HEK293 (cell line): ENCODE measurements at regions not wholly inside any gene's neighbourhood (a gene's known extent, or its start where the extent isn't known, plus 50 kb on each side); places are given as distances from the start of the nearest gene placed in this dataset.

Experiments used
- CTCF ChIA-PET: fragments of 350-600 bp; formaldehyde crosslinking; extraction: SDS; loops from one replicate; lab custom pipeline; 2021; ENCODE audit warnings: antibody characterized with exemption; lab: Yijun Ruan, JAX
- POLR2A ChIA-PET: fragments of 300-600 bp; formaldehyde crosslinking; extraction: SDS; loops from one replicate; lab custom pipeline; 2020; ENCODE audit warnings: antibody characterized with exemption, inconsistent platforms; lab: Yijun Ruan, JAX
- H3K27ac ChIP-seq: fragments of 200-500 bp; sonication (Bioruptor generic); 2 replicates; pipeline ENCODE4 v1.5.1; 2014; ENCODE audit warnings: low read depth, low read length, control low read depth, inconsistent platforms; ENCODE audit errors: extremely low read depth
- H3K36me3 ChIP-seq, 2 experiments: fragments of 200-500 bp in 1 of 2; sonication (Bioruptor generic) in 1 of 2; 1 replicate in 1 of 2; 2 replicates in 1 of 2; pipeline ENCODE4 v1.5.1; 2014 to 2017; ENCODE audit warnings: inconsistent platforms in 2 of 2, low read length in 2 of 2; ENCODE audit not compliant: control insufficient read depth in 2 of 2, insufficient read depth in 1 of 2
- H3K4me1 ChIP-seq: fragments of 200-500 bp; sonication (Bioruptor generic); 2 replicates; pipeline ENCODE4 v1.5.1; 2014; ENCODE audit warnings: mild to moderate bottlenecking, low read length, inconsistent platforms; ENCODE audit not compliant: control insufficient read depth, insufficient read depth
- H3K4me3 ChIP-seq: 2 replicates; pipeline ENCODE4 v1.5.1; 2011; ENCODE audit warnings: low read depth, mild to moderate bottlenecking, control low read depth, low read length, moderate library complexity
- H3K9me3 ChIP-seq: fragments of 200-500 bp; sonication (Bioruptor generic); 2 replicates; pipeline ENCODE4 v1.5.1; 2014; ENCODE audit warnings: low read depth, low read length, inconsistent platforms; ENCODE audit not compliant: control insufficient read depth, insufficient read depth
- KLF7 ChIP-seq: fragments of 450-650 bp; formaldehyde crosslinking; IDR thresholded peaks from 2 replicates; pipeline ENCODE4 v1.5.1; 2016; ENCODE audit warnings: missing biosample characterization, missing genetic modification characterization, borderline replicate concordance
- SP2 ChIP-seq: fragments of 450-650 bp; formaldehyde crosslinking; IDR thresholded peaks from 2 replicates; pipeline ENCODE4 v1.5.1; 2016; ENCODE audit warnings: missing biosample characterization, missing genetic modification characterization
- ZBTB17 ChIP-seq: fragments of 450-650 bp; formaldehyde crosslinking; IDR thresholded peaks from 2 replicates; pipeline ENCODE4 v1.5.1; 2016; ENCODE audit warnings: missing biosample characterization, missing genetic modification characterization
- ZFP41 ChIP-seq: fragments of 450-650 bp; formaldehyde crosslinking; IDR thresholded peaks from 2 replicates; pipeline ENCODE4 v1.5.1; 2016; ENCODE audit warnings: missing biosample characterization, missing genetic modification characterization, borderline replicate concordance
- ZNF133 ChIP-seq: fragments of 450-650 bp; formaldehyde crosslinking; IDR thresholded peaks from 2 replicates; pipeline ENCODE4 v1.5.1; 2016; ENCODE audit warnings: missing biosample characterization, missing genetic modification characterization
- ZNF202 ChIP-seq: fragments of 450-650 bp; formaldehyde crosslinking; IDR thresholded peaks from 2 replicates; pipeline ENCODE4 v1.5.1; 2016; ENCODE audit warnings: missing biosample characterization, missing genetic modification characterization, borderline replicate concordance
- ZNF248 ChIP-seq: fragments of 450-650 bp; formaldehyde crosslinking; IDR thresholded peaks from 2 replicates; pipeline ENCODE4 v1.5.1; 2017; ENCODE audit warnings: missing biosample characterization, missing genetic modification characterization
- ZNF37A ChIP-seq: fragments of 450-650 bp; IDR thresholded peaks from 2 replicates; pipeline ENCODE4 v1.5.1; 2018; ENCODE audit warnings: missing biosample characterization, missing genetic modification characterization
- ZNF501 ChIP-seq: fragments of 450-650 bp; formaldehyde crosslinking; IDR thresholded peaks from 2 replicates; pipeline ENCODE4 v1.5.1; 2016; ENCODE audit warnings: missing biosample characterization, missing genetic modification characterization
- ZNF624 ChIP-seq: fragments of 450-650 bp; formaldehyde crosslinking; IDR thresholded peaks from 2 replicates; pipeline ENCODE4 v1.5.1; 2017; ENCODE audit warnings: missing biosample characterization, missing genetic modification characterization
- ZNF629 ChIP-seq: fragments of 450-650 bp; formaldehyde crosslinking; IDR thresholded peaks from 2 replicates; pipeline ENCODE4 v1.5.1; 2017; ENCODE audit warnings: missing biosample characterization, missing genetic modification characterization
- ZNF785 ChIP-seq: fragments of 450-650 bp; formaldehyde crosslinking; IDR thresholded peaks from 2 replicates; pipeline ENCODE4 v1.5.1; 2016; ENCODE audit warnings: missing biosample characterization, missing genetic modification characterization
- ZNF843 ChIP-seq: fragments of 450-650 bp; formaldehyde crosslinking; IDR thresholded peaks from 2 replicates; pipeline ENCODE4 v1.5.1; 2016; ENCODE audit warnings: missing biosample characterization, missing genetic modification characterization
- TF ChIP-seq, protein P1 (sequence below): fragments of 450-650 bp; formaldehyde crosslinking; IDR thresholded peaks from 2 replicates; pipeline ENCODE4 v1.5.1; 2016; ENCODE audit warnings: missing biosample characterization, missing genetic modification characterization
- TF ChIP-seq, protein P2 (sequence below): fragments of 450-650 bp; formaldehyde crosslinking; IDR thresholded peaks from 2 replicates; pipeline ENCODE4 v1.5.1; 2016; ENCODE audit warnings: missing biosample characterization, missing genetic modification characterization
- TF ChIP-seq, protein P3 (sequence below): fragments of 450-650 bp; formaldehyde crosslinking; optimal IDR thresholded peaks from 2 replicates; pipeline ENCODE3; 2016; ENCODE audit warnings: missing biosample characterization, mild to moderate bottlenecking, missing genetic modification characterization
- TF ChIP-seq, protein P4 (sequence below): IDR thresholded peaks from 2 replicates; pipeline ENCODE4 v1.6.1; 2011; ENCODE audit warnings: mild to moderate bottlenecking, low read depth, low read length, borderline replicate concordance
- TF ChIP-seq, protein P5 (sequence below): fragments of 450-650 bp; IDR thresholded peaks from 2 replicates; pipeline ENCODE4 v1.5.1; 2018; ENCODE audit warnings: missing biosample characterization, missing genetic modification characterization
- TF ChIP-seq, protein P6 (sequence below): fragments of 450-650 bp; formaldehyde crosslinking; IDR thresholded peaks from 2 replicates; pipeline ENCODE4 v1.5.1; 2017; ENCODE audit warnings: missing biosample characterization, missing genetic modification characterization

DNA sequence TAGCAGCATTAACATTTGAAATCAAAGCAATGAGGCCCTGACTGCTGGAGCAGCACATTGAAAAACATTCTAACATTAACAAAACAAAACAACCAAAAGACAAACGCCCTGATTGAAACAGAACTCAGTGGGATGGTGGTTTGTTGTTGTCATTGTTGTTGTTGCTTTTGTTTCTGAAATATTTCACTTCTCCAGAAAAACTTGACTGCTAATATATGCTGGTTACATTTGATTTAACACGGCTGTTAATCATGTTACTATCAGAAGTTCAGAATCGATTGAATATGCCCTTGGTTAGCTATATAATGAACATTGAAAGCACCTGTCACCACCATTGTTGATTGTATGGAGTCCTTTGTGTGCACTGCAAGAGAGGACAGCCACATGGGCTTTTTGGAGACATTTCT is 790.4 kb upstream of the GALNTL6 start:
- no peak overlapping the region for H3K4me3 ChIP-seq
- no peaks in the 10 kb centered on the region for H3K4me1 ChIP-seq
- H3K9me3 ChIP-seq, result no peaks in the 10 kb centered on the region
- H3K36me3 ChIP-seq, result no peaks in the 10 kb centered on the region
- no peak for TF ChIP-seq ZNF843
- TF ChIP-seq ZNF624, result no peak
- TF ChIP-seq ZFP41, result no peak
- no peak for TF ChIP-seq ZNF501 (tag by site-specific recombination)
- TF ChIP-seq ZNF629 (tag by site-specific recombination), result no peak
- TF ChIP-seq, protein P1, sequence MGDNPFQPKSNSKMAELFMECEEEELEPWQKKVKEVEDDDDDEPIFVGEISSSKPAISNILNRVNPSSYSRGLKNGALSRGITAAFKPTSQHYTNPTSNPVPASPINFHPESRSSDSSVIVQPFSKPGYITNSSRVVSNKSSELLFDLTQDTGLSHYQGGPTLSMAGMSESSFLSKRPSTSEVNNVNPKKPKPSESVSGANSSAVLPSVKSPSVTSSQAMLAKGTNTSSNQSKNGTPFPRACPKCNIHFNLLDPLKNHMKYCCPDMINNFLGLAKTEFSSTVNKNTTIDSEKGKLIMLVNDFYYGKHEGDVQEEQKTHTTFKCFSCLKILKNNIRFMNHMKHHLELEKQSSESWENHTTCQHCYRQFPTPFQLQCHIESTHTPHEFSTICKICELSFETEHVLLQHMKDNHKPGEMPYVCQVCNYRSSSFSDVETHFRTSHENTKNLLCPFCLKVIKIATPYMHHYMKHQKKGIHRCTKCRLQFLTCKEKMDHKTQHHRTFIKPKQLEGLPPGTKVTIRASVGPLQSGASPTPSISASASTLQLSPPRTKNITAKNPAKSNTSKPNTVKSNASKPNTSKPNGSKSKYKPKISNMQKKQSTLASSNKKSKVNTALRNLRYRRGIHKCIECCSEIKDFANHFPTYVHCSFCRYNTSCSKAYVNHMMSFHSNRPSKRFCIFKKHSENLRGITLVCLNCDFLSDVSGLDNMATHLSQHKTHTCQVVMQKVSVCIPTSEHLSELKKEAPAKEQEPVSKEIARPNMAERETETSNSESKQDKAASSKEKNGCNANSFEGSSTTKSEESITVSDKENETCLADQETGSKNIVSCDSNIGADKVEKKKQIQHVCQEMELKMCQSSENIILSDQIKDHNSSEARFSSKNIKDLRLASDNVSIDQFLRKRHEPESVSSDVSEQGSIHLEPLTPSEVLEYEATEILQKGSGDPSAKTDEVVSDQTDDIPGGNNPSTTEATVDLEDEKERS (tag by site-specific recombination), result no peak
- POLR2A ChIA-PET, result no interaction called here
- CTCF ChIA-PET, result no interaction called here
- H3K27ac ChIP-seq, result no peak overlapping the region

DNA sequence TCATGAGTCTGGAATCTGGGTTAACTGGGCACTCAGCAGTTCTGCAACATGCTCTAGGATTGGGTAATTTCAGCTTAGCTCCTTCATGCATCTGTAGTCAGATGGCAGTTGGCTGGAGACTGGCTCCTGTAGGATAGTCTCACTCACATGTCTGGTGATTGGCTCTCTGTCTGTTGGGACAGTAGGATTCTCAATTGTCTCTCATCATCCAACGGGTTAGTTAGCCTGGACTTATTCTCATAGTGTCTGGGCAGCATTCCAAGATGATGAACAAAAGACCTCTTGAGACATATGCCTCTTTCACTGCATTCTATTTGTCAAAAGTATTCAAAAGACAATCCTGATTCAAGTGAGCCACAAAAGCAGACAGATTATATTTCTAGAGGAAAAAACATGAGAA is 795.6 kb upstream of the GALNTL6 start:
- Histone ChIP-seq H3K9me3 (no peaks in the 10 kb centered on the region), H3K4me1 (no peaks in the 10 kb centered on the region), H3K27ac (no peak overlapping the region), H3K4me3 (no peak overlapping the region), H3K36me3 (no peaks in the 10 kb centered on the region)
- CTCF ChIA-PET, result no interaction called here
- POLR2A ChIA-PET, result no interaction called here
- TF ChIP-seq ZNF37A (tag by site-specific recombination) (no peak), ZNF133 (tag by site-specific recombination) (no peak), ZBTB17 (no peak)
- TF ChIP-seq, all 188 proteins: peak for 0

DNA sequence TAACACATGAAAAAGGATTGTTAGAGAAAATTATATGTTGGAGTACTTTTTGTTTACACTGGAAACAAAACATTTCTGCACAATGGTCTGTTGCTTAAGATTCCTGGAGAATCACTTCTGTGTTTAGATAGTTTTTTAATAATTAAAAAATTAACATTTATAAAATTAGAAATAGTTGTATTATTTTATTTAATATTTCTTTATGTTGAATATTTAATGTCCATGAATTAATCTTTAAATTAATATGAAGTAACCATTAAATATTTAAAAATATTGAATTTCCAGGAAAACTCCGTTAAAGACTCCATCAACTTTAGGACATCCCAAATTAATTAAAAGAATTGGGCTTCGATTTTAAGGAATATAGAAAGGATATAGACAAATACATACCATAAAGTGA is 797.1 kb upstream of the GALNTL6 start:
- CTCF ChIA-PET, result interaction anchor here (0.6 kb wide), 1 partner anchor 77 kb away, joined by 3 read pairs; no protein-coding TSS in a partner anchor
- Histone ChIP-seq H3K27ac (no peak overlapping the region), H3K9me3 (no peaks in the 10 kb centered on the region), H3K4me1 (no peaks in the 10 kb centered on the region), H3K4me3 (no peak overlapping the region), H3K36me3 (no peaks in the 10 kb centered on the region)
- POLR2A ChIA-PET, result no interaction called here
- TF ChIP-seq, protein P2, sequence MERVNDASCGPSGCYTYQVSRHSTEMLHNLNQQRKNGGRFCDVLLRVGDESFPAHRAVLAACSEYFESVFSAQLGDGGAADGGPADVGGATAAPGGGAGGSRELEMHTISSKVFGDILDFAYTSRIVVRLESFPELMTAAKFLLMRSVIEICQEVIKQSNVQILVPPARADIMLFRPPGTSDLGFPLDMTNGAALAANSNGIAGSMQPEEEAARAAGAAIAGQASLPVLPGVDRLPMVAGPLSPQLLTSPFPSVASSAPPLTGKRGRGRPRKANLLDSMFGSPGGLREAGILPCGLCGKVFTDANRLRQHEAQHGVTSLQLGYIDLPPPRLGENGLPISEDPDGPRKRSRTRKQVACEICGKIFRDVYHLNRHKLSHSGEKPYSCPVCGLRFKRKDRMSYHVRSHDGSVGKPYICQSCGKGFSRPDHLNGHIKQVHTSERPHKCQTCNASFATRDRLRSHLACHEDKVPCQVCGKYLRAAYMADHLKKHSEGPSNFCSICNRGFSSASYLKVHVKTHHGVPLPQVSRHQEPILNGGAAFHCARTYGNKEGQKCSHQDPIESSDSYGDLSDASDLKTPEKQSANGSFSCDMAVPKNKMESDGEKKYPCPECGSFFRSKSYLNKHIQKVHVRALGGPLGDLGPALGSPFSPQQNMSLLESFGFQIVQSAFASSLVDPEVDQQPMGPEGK (tag by site-specific recombination), result no peak
- no peak for TF ChIP-seq SP2 (tag by site-specific recombination)
- TF ChIP-seq, protein P3, sequence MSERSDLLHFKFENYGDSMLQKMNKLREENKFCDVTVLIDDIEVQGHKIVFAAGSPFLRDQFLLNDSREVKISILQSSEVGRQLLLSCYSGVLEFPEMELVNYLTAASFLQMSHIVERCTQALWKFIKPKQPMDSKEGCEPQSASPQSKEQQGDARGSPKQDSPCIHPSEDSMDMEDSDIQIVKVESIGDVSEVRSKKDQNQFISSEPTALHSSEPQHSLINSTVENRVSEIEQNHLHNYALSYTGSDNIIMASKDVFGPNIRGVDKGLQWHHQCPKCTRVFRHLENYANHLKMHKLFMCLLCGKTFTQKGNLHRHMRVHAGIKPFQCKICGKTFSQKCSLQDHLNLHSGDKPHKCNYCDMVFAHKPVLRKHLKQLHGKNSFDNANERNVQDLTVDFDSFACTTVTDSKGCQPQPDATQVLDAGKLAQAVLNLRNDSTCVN (tag by site-specific recombination), result no peak
- TF ChIP-seq, all 188 proteins: peak for 0

DNA sequence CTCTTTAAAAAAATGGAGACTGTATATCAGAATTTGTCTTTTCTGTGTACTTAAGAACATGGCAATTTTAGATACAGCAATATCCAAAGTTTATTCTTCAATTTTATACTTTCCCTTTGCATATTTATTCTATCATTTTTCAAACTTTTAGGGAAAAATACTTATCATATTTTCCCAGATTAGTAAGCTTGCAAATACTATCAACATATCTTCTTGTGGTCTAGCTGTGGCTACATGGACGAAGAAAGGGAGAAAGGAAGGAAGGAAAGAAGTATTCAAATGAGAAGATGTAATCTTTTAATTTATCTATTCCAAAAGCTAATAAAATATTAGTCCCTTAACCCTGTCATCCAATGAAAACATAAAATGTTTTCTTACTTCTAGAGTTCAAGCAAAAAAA is 797.8 kb upstream of the GALNTL6 start:
- ChIA-PET POLR2A (no interaction called here), CTCF (no interaction called here)
- Histone ChIP-seq H3K36me3 (no peaks in the 10 kb centered on the region), H3K4me1 (no peaks in the 10 kb centered on the region), H3K9me3 (no peaks in the 10 kb centered on the region), H3K4me3 (no peak overlapping the region), H3K27ac (no peak overlapping the region)
- TF ChIP-seq ZNF248 (no peak), KLF7 (tag by site-specific recombination) (no peak), ZNF785 (no peak), ZNF202 (tag by site-specific recombination) (no peak)
- TF ChIP-seq, protein P4, sequence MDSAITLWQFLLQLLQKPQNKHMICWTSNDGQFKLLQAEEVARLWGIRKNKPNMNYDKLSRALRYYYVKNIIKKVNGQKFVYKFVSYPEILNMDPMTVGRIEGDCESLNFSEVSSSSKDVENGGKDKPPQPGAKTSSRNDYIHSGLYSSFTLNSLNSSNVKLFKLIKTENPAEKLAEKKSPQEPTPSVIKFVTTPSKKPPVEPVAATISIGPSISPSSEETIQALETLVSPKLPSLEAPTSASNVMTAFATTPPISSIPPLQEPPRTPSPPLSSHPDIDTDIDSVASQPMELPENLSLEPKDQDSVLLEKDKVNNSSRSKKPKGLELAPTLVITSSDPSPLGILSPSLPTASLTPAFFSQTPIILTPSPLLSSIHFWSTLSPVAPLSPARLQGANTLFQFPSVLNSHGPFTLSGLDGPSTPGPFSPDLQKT, result no peak
- TF ChIP-seq, protein P5, sequence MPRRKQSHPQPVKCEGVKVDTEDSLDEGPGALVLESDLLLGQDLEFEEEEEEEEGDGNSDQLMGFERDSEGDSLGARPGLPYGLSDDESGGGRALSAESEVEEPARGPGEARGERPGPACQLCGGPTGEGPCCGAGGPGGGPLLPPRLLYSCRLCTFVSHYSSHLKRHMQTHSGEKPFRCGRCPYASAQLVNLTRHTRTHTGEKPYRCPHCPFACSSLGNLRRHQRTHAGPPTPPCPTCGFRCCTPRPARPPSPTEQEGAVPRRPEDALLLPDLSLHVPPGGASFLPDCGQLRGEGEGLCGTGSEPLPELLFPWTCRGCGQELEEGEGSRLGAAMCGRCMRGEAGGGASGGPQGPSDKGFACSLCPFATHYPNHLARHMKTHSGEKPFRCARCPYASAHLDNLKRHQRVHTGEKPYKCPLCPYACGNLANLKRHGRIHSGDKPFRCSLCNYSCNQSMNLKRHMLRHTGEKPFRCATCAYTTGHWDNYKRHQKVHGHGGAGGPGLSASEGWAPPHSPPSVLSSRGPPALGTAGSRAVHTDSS, result no peak
- TF ChIP-seq, protein P6, sequence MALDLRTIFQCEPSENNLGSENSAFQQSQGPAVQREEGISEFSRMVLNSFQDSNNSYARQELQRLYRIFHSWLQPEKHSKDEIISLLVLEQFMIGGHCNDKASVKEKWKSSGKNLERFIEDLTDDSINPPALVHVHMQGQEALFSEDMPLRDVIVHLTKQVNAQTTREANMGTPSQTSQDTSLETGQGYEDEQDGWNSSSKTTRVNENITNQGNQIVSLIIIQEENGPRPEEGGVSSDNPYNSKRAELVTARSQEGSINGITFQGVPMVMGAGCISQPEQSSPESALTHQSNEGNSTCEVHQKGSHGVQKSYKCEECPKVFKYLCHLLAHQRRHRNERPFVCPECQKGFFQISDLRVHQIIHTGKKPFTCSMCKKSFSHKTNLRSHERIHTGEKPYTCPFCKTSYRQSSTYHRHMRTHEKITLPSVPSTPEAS (tag by site-specific recombination), result no peak
